ENCODE measurements at regions not wholly inside any gene's neighbourhood (a gene's known extent, or its start where the extent isn't known, plus 50 kb on each side); places are given as distances from the start of the nearest gene placed in this dataset.
A peak's percentile ranks its signal among the peaks of the same experiment; 100 is the strongest.

- intact Hi-C loops (cut with DNase I): no loop called here
- peak; percentile 70 for DNase-seq (ENCODE audit: low spot score)
Observed at GRCh38 chrX:40167850-40168479, 70.2 kb upstream of the BCOR start.

- intact Hi-C loops (cut with DNase I): no loop called here
- DNase-seq (ENCODE audit: low spot score): peak; percentile 72
Observed at GRCh38 chrX:40167233-40167849, 69.6 kb upstream of the BCOR start.

DNA sequence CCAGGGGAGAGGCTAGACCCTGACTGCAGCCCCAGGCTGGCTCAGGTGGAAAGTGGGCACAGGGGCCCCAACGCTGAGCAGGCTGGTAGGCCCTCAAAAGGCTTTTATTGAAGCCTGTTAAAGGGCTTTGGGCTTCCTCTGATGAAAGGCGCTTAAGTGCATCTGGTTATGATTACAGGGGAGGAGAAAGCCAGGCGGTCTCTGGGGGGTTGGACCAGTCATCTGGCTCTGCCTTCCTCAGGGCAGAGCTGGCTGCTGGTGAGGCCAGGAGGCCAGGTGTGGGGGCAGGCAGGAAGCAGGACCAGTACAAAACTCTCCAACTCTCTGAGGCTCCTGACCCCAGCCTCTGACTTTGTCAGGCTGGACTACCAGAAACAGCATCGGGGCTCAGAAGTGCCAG is 68.8 kb upstream of the BCOR start:
- intact Hi-C loops (cut with DNase I): no loop called here
- peak; percentile 12 for DNase-seq (ENCODE audit: low spot score)

- no peak for DNase-seq (ENCODE audit: low spot score)
- intact Hi-C loops (cut with DNase I): no loop called here
Observed at GRCh38 chrX:40165861-40166260, 68.1 kb upstream of the BCOR start.

GRCh38 chrX:40165206-40165605 is 67.4 kb upstream of the BCOR start:
- DNase-seq (ENCODE audit: low spot score): no peak
- intact Hi-C loops (cut with DNase I): no loop called here

DNA sequence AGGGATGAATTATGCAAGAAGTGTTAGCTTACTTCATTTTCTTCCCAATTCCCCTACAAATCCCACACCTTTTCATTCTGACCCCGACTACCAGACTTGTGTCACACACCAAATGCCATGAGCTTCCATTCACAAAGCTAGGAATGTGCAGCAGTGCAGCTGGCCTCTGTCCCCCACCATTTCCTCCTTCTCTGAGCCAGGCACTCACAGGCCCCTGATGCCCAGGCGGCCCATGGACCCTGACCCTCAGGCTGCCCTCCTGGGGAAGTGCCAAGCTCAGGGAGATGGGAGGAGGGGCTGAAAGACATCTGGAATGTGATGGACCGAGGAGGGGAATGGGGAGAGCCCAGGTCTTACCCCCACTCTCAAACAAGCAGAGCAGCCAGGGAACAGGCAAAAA is 67.0 kb upstream of the BCOR start:
- no peak for DNase-seq (ENCODE audit: low spot score)
- intact Hi-C loops (cut with DNase I): no loop called here

- peak; percentile 75 for DNase-seq (ENCODE audit: low spot score)
- intact Hi-C loops (cut with DNase I): loop anchor here (5.0 to 10.0 kb wide), 3 partner anchors 109 to 421 kb away; no protein-coding TSS in a partner anchor
Observed at GRCh38 chrX:40158036-40158706, 60.4 kb upstream of the BCOR start.

- no peak for DNase-seq (ENCODE audit: low spot score)
- intact Hi-C loops (cut with DNase I): loop anchor here (5.0 to 10.0 kb wide), 3 partner anchors 110 to 420 kb away; no protein-coding TSS in a partner anchor
Observed at GRCh38 chrX:40157228-40158035, 59.7 kb upstream of the BCOR start.

DNA sequence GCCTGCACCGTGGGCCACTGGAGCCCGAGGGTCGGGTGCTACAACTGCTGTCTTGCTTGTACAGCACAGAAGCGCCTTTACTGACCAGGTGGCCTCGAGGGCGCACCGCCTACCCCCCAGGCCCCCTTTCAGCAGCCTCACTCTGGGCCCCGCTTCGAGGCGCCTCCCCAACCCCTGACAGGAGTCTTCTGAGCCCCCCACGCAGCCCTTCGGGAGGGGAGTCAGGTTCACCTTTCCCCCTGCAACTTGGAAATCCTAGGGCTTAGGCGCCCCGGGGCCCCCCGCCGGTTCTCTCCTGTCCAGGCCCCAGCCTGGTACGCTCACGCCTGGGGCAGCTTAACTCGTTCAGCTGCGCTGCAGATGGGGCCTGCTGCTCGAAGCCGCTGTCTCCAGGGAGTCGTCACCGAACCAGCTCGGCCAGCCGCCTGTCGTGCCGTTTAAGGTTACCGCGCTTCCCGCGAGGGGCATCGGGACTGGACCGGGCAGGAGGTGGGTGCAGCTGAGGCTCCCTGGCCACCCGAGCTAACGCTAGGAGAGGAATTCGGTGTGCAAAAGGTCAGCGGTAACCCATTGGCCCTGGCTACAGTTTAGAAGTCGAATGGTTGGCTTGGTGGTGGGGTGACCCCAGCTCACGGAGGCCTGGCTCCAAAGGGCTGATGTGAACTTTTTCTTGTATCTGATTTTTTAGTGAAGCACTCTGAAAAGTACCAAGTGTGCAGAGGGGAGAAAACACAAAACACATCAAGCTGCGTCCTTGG is 58.9 kb upstream of the BCOR start:
- intact Hi-C loops (cut with DNase I): loop anchor here (5.0 to 10.0 kb wide), 3 partner anchors 111 to 419 kb away; no protein-coding TSS in a partner anchor
- no peak for DNase-seq (ENCODE audit: low spot score)

DNA sequence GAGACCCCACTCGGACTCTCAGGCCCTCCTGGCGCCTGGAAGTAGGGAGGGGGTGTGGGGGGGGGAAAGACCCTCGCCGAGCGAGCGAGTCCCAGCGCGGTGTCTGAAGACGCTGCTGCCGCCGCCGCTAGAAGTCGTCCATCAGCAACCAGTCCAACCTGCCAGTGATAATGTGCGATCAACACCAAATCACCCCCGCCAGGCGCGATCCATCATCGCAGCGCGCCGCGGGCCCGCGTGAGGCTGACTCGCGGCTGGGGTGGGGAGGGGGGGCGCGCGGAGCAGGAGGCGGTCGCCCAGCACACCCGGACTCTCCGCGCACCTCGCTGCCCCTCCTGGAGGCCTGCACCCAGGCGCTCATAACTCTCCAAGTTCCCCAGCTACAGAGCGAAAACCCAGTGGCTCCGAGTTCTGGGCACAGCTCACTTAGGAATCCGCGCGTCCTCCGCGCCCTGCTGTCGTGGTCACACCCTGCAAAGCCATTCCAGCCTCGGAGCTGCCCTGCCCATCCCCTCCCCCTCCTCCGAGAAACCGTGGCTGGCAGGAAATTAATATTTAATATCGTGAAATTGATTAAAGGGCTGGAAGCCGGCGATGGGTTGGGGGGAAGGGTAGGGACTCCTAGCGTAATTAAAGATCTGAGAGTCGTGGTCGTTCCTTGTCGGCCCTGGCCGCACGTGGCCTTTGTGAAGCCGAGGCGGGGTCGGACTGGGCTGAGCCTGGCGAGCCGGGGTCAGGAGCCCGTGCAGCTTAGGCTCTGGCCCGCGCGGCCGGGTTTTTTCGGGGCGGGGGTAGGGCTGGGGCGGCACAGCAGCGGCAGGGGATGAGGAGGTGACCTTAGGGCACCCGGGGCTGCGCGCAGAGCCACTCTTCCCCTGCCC is 58.1 kb upstream of the BCOR start:
- no peak for DNase-seq (ENCODE audit: low spot score)
- intact Hi-C loops (cut with DNase I): loop anchor here (5.0 to 10.0 kb wide), 3 partner anchors 111 to 419 kb away; no protein-coding TSS in a partner anchor

DNA sequence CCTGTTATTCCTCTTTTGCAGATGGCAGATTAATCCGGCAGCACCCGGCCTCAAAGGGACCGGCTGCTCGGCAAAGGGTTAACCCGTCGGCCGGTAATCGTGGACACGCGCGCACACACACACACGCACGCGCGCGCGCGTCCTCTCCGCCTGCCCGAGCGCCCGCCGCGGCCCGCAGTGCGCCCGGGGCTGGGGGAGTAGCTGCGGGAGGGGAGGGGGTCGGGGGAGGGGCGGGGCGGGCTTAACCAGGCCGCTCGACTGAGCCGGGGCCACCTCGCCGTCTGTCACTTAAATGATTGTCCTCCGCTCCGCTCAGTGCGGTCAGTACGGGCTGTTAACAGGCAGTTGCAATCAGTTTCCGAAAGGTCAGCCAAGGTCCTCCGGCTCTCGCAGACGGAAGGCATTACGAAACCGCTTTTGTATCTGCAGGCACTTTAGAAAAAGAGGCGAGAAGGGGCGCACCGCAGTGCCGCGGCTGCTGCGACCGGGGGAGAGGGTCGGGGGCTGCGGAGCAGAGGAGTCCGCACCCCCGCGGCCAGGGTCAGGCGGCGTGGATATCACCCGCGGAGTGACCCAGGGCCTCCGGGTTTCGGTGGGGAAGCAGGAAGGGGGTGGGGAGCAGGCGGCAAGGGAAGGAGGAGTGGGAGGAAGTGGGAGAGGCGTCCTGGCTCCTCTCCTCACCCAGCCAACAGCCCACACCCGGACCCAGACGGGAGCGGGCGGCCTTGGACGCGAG is 57.3 kb upstream of the BCOR start:
- intact Hi-C loops (cut with DNase I): loop anchor here (5.0 to 10.0 kb wide), 5 partner anchors 112 to 418 kb away; no protein-coding TSS in a partner anchor
- peak; percentile 88 for DNase-seq (ENCODE audit: low spot score)

- intact Hi-C loops (cut with DNase I): loop anchor here (5.0 to 10.0 kb wide), 3 partner anchors 142 to 337 kb away; no protein-coding TSS in a partner anchor
- peak; percentile 76 for DNase-seq (ENCODE audit: low spot score)
Observed at GRCh38 chrX:40154250-40154852, 56.6 kb upstream of the BCOR start.

DNA sequence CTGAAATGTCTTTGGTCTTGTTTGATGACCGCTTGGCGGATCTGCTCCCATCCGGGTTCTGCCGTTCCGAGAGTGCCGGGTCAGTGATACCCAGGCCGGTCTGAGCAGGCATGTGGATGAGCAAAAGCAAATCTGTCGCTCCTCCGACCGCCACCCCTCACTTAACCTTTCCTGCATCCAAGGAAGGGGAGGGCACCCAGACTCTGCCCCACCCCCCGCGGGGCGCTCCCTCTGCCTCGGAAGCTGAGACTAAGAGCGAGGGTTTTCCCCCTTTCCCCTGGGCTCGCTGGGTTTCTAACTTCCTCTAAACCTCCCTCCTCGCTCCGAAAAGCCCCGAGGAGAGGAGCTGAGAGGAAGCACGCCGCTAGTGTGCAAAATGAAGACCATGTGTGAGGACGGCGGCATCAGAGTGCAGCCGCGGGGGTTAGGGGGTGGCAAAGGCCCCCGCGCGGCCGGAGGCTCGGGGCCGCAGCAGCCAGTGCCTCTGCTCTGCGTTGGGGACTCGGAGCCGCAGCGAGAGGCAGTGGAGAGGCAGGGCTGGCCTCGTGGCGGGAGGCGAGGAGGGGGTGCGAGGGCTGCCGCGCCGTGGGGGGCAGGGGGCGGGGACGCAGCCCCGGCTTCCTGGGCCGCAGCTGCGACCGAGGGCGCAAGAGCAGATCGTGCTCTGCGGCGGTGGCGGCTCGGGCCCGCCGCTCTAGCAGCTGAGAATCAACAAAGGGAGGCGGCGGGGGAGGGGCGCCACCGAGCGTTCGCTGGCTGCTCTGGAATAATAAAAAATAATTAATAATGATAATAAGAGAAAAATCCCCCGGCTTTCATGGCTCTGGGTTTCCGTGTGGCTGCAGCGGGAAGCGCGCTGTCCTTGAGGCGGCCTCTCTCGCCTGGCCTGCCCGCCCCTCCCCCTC is 55.8 kb upstream of the BCOR start:
- intact Hi-C loops (cut with DNase I): loop anchor here (5.0 to 10.0 kb wide), 3 partner anchors 141 to 336 kb away; no protein-coding TSS in a partner anchor
- peak; percentile 80 for DNase-seq (ENCODE audit: low spot score)

DNA sequence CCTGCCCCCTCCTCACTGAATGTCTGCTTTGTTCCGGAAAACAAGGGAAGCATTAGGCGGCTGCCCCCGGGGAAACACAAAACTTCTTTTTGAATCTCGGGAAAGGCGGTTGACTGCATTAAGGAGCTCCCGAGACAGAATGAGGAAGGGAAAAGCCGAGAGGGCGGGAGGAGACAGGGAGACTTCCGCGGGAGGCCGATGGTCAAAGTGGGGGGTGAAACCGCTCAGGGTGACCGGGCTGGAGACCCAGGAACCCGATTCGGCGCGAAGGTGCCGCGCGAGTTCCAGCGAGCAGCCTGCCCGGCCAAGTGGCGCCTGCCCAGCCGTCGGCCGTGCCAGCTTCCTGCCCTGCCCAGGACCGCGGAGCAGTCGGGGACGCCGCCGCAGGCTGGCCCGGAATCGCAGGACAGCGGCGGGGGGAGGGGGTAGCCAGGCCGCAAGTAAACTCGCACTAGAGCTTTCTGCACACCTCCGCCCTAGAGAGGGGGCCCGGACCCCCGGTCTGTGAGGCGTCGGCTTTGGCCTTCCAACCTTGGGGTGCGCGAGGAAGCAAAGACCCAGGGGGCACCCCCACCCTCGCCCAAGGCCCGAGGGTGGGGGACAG is 55.1 kb upstream of the BCOR start:
- intact Hi-C loops (cut with DNase I): loop anchor here (5.0 to 10.0 kb wide), 3 partner anchors 141 to 336 kb away; no protein-coding TSS in a partner anchor
- peak; percentile 76 for DNase-seq (ENCODE audit: low spot score)

GRCh38 chrX:40152173-40152711 is 54.5 kb upstream of the BCOR start:
- peak; percentile 76 for DNase-seq (ENCODE audit: low spot score)
- intact Hi-C loops (cut with DNase I): loop anchor here (5.0 to 10.0 kb wide), 3 partner anchors 140 to 335 kb away; no protein-coding TSS in a partner anchor

Data from cardiac septum (tissue), 1 donor.